BLaER1 (cell line): ENCODE measurements at regions not wholly inside any gene's neighbourhood (a gene's known extent, or its start where the extent isn't known, plus 50 kb on each side); places are given as distances from the start of the nearest gene placed in this dataset.

ENCODE experiments used
- H3K27ac ChIP-seq: shearing (Covaris generic); formaldehyde crosslinking; 2 replicates; pipeline ENCODE4 v1.8.1; 2022
- H3K27me3 ChIP-seq: shearing (Covaris generic); formaldehyde crosslinking; 2 replicates; pipeline ENCODE4 v1.8.1; 2022
- H3K36me3 ChIP-seq: shearing (Covaris generic); formaldehyde crosslinking; 2 replicates; pipeline ENCODE4 v1.8.1; 2022
- H3K4me1 ChIP-seq: shearing (Covaris generic); formaldehyde crosslinking; 2 replicates; pipeline ENCODE4 v1.8.1; 2022
- H3K4me2 ChIP-seq: shearing (Covaris generic); formaldehyde crosslinking; 2 replicates; pipeline ENCODE4 v1.8.1; 2022
- H3K4me3 ChIP-seq: shearing (Covaris generic); formaldehyde crosslinking; 2 replicates; pipeline ENCODE4 v1.8.1; 2022
- H3K9ac ChIP-seq: shearing (Covaris generic); formaldehyde crosslinking; 2 replicates; pipeline ENCODE4 v1.8.1; 2022
- H3K9me3 ChIP-seq: shearing (Covaris generic); formaldehyde crosslinking; 2 replicates; pipeline ENCODE4 v1.8.1; 2022
- H4K20me1 ChIP-seq: shearing (Covaris generic); formaldehyde crosslinking; 2 replicates; pipeline ENCODE4 v1.8.1; 2022
- Cebpa-rat ChIP-seq: shearing (Covaris generic); IDR thresholded peaks from 2 replicates; pipeline ENCODE4 v1.8.1; 2022

DNA sequence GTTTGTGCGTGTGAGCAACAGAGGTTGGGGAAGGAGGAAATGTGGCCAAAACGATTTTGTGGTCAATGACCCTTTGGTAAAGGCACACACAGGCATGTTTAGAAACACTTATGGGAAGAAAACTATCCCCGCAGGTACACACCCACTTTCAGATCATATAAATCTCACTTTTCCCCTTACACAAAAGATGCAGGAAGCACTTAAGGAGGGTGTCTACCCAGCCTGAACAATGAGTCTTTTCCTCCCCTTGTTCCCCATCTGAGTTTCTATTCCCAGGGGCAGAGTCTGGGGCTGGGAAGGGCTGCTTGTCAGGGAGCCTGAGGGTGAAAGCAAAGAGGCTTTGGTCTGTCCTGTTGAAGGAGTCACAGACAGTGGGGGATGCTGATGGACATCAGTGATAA, 193.2 kb upstream of the SALL4 start:
- H3K27ac ChIP-seq: no peak overlapping the region
- no peaks in the 10 kb centered on the region for H4K20me1 ChIP-seq
- H3K9me3 ChIP-seq: peaks cover 14% of the 10 kb centered on the region; the same call in 1 of the 2 replicates
- peak overlapping the region; percentile 56 for H3K4me2 ChIP-seq
- H3K4me1 ChIP-seq: peaks cover 11% of the 10 kb centered on the region
- TF ChIP-seq Cebpa-rat: no peak
- no peaks in the 10 kb centered on the region for H3K27me3 ChIP-seq
- no peak overlapping the region for H3K4me3 ChIP-seq
- no peak overlapping the region for H3K9ac ChIP-seq
- no peaks in the 10 kb centered on the region for H3K36me3 ChIP-seq

DNA sequence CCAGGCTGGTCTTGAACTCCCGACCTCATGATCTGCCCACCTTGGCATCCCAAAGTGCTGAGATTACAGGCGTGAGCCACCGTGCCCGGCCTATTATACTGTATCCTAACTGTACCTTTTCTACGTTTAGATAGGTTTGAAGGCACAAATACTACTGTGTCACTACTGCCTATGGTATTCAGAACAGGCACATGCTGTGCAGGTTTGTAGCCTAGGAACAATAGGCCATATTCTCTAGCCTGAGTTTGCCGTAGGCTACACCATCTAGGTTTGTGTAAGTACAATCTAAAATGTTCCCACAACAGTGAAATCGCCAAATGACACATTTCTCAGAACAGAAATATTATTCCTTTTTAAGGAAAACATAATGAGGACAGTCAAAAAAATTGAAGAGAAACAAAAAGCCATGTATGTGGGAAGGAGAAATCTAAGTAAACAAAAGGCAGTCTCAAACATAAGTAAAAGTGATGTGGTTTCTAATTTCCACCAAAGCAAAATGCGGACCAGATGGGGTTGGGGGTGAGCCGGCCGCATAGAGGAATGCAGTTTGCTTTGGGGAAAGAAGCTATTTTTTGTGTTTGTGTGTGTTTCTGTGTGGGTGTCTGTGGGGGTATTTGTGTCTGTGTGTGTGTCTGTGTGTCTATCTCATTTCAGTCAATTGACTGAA, 192.6 kb upstream of the SALL4 start:
- H3K4me1 ChIP-seq: peaks cover 11% of the 10 kb centered on the region
- no peaks in the 10 kb centered on the region for H3K27me3 ChIP-seq
- H3K4me3 ChIP-seq: no peak overlapping the region
- no peak for TF ChIP-seq Cebpa-rat
- no peaks in the 10 kb centered on the region for H3K36me3 ChIP-seq
- H3K4me2 ChIP-seq: peak overlapping the region; percentile 56
- no peak overlapping the region for H3K9ac ChIP-seq
- peaks cover 14% of the 10 kb centered on the region; the same call in 1 of the 2 replicates for H3K9me3 ChIP-seq
- H4K20me1 ChIP-seq: no peaks in the 10 kb centered on the region
- H3K27ac ChIP-seq: no peak overlapping the region

DNA sequence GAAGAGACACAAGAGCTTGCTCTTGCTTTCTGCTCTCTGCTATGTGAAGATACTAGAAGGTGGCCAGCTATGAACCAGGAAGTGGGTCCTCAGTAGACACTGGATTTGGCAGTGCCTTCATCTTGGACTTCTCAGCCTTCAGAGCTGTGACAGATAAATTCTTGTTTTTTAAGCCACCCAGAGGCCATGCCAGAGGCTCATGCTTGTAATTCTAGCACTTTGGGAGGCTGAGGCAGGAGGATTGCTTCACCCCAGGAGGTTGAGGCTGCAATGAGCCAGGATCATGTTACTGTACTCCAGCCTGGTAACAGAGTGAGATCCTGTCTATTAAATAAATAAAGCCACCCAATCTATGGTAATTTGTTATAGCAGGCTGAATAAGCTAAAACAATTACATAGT, 185.5 kb upstream of the SALL4 start:
- no peak overlapping the region for H3K4me2 ChIP-seq
- no peaks in the 10 kb centered on the region for H4K20me1 ChIP-seq
- H3K9me3 ChIP-seq: peaks cover 6% of the 10 kb centered on the region; the same call in 1 of the 2 replicates
- no peaks in the 10 kb centered on the region for H3K36me3 ChIP-seq
- no peak for TF ChIP-seq Cebpa-rat
- H3K4me3 ChIP-seq: no peak overlapping the region
- no peak overlapping the region for H3K9ac ChIP-seq
- peaks cover 7% of the 10 kb centered on the region; the same call in 1 of the 2 replicates for H3K4me1 ChIP-seq
- no peaks in the 10 kb centered on the region for H3K27me3 ChIP-seq
- H3K27ac ChIP-seq: no peak overlapping the region

GRCh38 chr20:51985013-51985415, 182.7 kb upstream of the SALL4 start:
- H3K4me2 ChIP-seq: no peak overlapping the region
- peaks cover 18% of the 10 kb centered on the region for H3K4me1 ChIP-seq
- H3K36me3 ChIP-seq: no peaks in the 10 kb centered on the region
- no peaks in the 10 kb centered on the region for H3K27me3 ChIP-seq
- H4K20me1 ChIP-seq: no peaks in the 10 kb centered on the region
- no peak overlapping the region; the same call in 1 of the 2 replicates for H3K27ac ChIP-seq
- peaks cover 6% of the 10 kb centered on the region; the same call in 1 of the 2 replicates for H3K9me3 ChIP-seq
- H3K9ac ChIP-seq: no peak overlapping the region
- H3K4me3 ChIP-seq: no peak overlapping the region
- TF ChIP-seq Cebpa-rat: no peak

DNA sequence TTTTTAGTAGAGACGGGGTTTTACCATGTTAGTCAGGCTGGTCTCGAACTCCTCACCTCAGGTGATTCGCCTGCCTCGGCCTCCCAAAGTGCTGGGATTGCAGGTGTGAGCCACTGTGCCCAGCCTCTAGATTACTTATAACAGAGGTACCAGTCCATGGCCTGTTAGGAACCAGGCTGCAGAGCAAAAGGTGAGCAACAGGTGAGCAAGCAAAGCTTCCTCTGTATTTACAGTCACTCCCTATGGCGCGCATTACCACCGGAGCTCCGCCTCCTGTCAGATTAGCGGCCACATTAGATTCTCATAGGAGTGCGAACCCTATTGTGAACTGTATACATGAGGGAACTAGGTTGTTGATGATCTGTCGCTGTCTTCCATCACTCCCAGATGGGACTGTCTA, 178.0 kb upstream of the SALL4 start:
- peaks cover 24% of the 10 kb centered on the region for H3K4me1 ChIP-seq
- H3K27ac ChIP-seq: no peak overlapping the region
- no peaks in the 10 kb centered on the region for H3K27me3 ChIP-seq
- TF ChIP-seq Cebpa-rat: no peak
- no peak overlapping the region for H3K4me3 ChIP-seq
- no peaks in the 10 kb centered on the region for H4K20me1 ChIP-seq
- H3K36me3 ChIP-seq: no peaks in the 10 kb centered on the region
- peaks cover 27% of the 10 kb centered on the region for H3K9me3 ChIP-seq
- no peak overlapping the region for H3K4me2 ChIP-seq
- no peak overlapping the region for H3K9ac ChIP-seq

DNA sequence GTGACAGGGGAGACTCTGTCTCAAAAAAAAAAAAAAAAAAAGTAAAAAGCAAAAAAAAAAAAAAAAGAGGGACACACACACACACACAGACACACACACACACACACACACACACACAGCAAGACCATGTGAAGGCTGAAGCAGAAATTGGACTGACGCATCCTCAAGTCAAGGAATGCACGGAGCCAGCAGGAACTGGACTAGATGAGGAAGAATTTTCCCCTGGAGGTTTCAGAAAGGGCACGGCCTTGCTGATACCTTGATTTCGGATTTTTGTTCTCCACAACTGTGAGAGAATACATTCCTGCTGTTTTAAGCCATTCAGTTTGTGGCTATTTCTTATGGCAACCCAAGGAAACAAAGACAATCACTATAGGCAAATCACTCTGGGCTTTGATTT, 176.9 kb upstream of the SALL4 start:
- Histone ChIP-seq H3K27me3 (no peaks in the 10 kb centered on the region), H3K9me3 (peaks cover 27% of the 10 kb centered on the region), H3K27ac (no peak overlapping the region), H3K4me2 (no peak overlapping the region), H3K9ac (no peak overlapping the region), H4K20me1 (no peaks in the 10 kb centered on the region), H3K4me1 (peaks cover 17% of the 10 kb centered on the region), H3K4me3 (no peak overlapping the region), H3K36me3 (no peaks in the 10 kb centered on the region)
- TF ChIP-seq Cebpa-rat: no peak

GRCh38 chr20:51978070-51978501, 175.8 kb upstream of the SALL4 start:
- Histone ChIP-seq H3K4me2 (0 out of 2 replicates have a peak overlapping the region, but pooled peaks have one; percentile 8), H3K27ac (peak overlapping the region; percentile 46; the same call in 1 of the 2 replicates), H3K27me3 (no peaks in the 10 kb centered on the region), H4K20me1 (no peaks in the 10 kb centered on the region), H3K4me3 (no peak overlapping the region), H3K9ac (no peak overlapping the region), H3K9me3 (peaks cover 27% of the 10 kb centered on the region), H3K36me3 (no peaks in the 10 kb centered on the region), H3K4me1 (peaks cover 17% of the 10 kb centered on the region)
- TF ChIP-seq Cebpa-rat: no peak

GRCh38 chr20:51972056-51972455, 169.7 kb upstream of the SALL4 start:
- Histone ChIP-seq H3K27me3 (no peaks in the 10 kb centered on the region), H3K27ac (no peak overlapping the region), H4K20me1 (no peaks in the 10 kb centered on the region), H3K9me3 (peaks cover 13% of the 10 kb centered on the region), H3K36me3 (no peaks in the 10 kb centered on the region), H3K9ac (no peak overlapping the region), H3K4me2 (no peak overlapping the region), H3K4me1 (no peaks in the 10 kb centered on the region), H3K4me3 (no peak overlapping the region)
- TF ChIP-seq Cebpa-rat: no peak

GRCh38 chr20:51970858-51971257, 168.5 kb upstream of the SALL4 start:
- H3K4me2 ChIP-seq: no peak overlapping the region
- H3K4me3 ChIP-seq: no peak overlapping the region
- H3K9me3 ChIP-seq: peaks cover 2% of the 10 kb centered on the region; the same call in 1 of the 2 replicates
- no peaks in the 10 kb centered on the region for H3K27me3 ChIP-seq
- TF ChIP-seq Cebpa-rat: no peak
- no peaks in the 10 kb centered on the region for H4K20me1 ChIP-seq
- no peaks in the 10 kb centered on the region for H3K4me1 ChIP-seq
- H3K36me3 ChIP-seq: no peaks in the 10 kb centered on the region
- no peak overlapping the region for H3K9ac ChIP-seq
- no peak overlapping the region for H3K27ac ChIP-seq

DNA sequence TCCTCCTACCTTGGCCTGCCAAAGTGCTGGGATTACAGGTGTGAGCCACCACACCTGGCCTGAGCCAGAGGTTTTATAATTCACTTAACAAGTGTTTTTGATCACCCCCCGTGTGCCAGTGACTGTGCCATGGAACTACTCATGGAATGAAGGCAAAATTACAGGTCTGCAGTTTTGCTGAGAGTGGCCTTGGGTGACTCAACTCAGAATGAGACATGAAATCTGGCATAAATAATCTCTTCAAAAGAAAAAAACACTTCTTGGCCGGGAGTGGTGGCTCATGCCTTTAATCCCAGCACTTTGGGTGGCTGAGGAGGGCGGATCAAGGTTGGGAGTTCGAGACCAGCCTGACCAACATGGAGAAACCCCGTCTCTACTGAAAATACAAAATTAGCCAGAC, 166.9 kb upstream of the SALL4 start:
- H4K20me1 ChIP-seq: no peaks in the 10 kb centered on the region
- H3K27ac ChIP-seq: no peak overlapping the region
- H3K9ac ChIP-seq: no peak overlapping the region
- no peaks in the 10 kb centered on the region for H3K4me1 ChIP-seq
- H3K27me3 ChIP-seq: no peaks in the 10 kb centered on the region
- no peak for TF ChIP-seq Cebpa-rat
- no peak overlapping the region for H3K4me2 ChIP-seq
- H3K9me3 ChIP-seq: no peaks in the 10 kb centered on the region
- no peak overlapping the region for H3K4me3 ChIP-seq
- no peaks in the 10 kb centered on the region for H3K36me3 ChIP-seq
